22Rv1 (cell line): ENCODE measurements at regions not wholly inside any gene's neighbourhood (a gene's known extent, or its start where the extent isn't known, plus 50 kb on each side); places are given as distances from the start of the nearest gene placed in this dataset.

Experiments
- ZFX ChIP-seq: fragments of 450-650 bp; IDR thresholded peaks from 2 replicates; pipeline ENCODE4 v1.6.1; 2017; ENCODE audit warnings: antibody characterized with exemption, borderline replicate concordance
- TF ChIP-seq, protein P1 (sequence below): fragments of 450-650 bp; IDR thresholded peaks from 2 replicates; pipeline ENCODE4 v1.5.1; 2017; ENCODE audit warnings: mild to moderate bottlenecking

- TF ChIP-seq, protein P1, sequence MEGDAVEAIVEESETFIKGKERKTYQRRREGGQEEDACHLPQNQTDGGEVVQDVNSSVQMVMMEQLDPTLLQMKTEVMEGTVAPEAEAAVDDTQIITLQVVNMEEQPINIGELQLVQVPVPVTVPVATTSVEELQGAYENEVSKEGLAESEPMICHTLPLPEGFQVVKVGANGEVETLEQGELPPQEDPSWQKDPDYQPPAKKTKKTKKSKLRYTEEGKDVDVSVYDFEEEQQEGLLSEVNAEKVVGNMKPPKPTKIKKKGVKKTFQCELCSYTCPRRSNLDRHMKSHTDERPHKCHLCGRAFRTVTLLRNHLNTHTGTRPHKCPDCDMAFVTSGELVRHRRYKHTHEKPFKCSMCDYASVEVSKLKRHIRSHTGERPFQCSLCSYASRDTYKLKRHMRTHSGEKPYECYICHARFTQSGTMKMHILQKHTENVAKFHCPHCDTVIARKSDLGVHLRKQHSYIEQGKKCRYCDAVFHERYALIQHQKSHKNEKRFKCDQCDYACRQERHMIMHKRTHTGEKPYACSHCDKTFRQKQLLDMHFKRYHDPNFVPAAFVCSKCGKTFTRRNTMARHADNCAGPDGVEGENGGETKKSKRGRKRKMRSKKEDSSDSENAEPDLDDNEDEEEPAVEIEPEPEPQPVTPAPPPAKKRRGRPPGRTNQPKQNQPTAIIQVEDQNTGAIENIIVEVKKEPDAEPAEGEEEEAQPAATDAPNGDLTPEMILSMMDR: no peak
- no peak for TF ChIP-seq ZFX
Measured at GRCh38 chr12:24039113-24039525, 89.6 kb upstream of the SOX5 start.
